NOMO-1 (cell line): ENCODE measurements at regions not wholly inside any gene's neighbourhood (a gene's known extent, or its start where the extent isn't known, plus 50 kb on each side); places are given as distances from the start of the nearest gene placed in this dataset.
"Not testable (repeated sequence)": the region's sequence is repeated elsewhere in the genome, so short reads cannot be mapped to it uniquely, and the experiment has no call there.

Experiments
- DNase-seq, 2 experiments: peaks; one replicate each; lab custom pipeline; 2025; ENCODE audit not compliant: unreplicated experiment in 2 of 2; lab: John Stamatoyannopoulos, UW

DNA sequence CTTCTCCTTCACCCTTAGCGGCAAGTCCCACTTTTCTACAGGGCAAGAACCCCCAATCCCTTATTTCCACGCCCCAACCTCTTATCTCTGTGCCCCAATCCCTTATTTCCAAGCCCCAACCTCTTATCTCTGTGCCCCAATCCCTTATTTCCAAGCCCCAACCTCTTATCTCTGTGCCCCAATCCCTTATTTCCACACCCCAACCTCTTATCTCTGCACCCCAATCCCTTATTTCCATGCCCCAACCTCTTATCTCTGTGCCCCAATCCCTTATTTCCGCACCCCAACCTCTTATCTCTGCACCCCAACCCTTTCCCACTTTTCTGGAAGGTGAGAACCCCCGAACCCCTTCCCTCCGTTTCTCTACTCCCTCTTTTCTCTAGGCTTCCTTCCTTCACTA, 116.1 kb upstream of the GJE1 start:
- DNase-seq, result not testable (repeated sequence)

DNA sequence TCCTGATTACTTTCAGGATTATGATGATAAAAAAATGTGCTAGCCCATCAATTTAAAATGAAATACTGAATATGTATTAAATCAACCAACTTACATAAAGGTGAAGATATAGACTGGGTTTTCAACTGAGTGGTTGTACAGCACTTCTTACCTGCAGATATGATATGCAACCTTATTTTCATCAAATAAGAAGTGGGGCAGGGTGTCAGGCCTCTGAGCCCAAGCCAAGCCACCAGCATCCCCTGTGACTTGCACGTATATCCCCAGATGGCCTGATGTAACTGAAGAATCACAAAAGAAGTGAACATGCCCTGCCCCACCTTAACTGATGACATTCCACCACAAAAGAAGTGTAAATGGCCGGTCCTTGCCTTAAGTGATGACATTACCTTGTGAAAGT, 117.3 kb upstream of the GJE1 start:
- DNase-seq, result not testable (repeated sequence)

DNA sequence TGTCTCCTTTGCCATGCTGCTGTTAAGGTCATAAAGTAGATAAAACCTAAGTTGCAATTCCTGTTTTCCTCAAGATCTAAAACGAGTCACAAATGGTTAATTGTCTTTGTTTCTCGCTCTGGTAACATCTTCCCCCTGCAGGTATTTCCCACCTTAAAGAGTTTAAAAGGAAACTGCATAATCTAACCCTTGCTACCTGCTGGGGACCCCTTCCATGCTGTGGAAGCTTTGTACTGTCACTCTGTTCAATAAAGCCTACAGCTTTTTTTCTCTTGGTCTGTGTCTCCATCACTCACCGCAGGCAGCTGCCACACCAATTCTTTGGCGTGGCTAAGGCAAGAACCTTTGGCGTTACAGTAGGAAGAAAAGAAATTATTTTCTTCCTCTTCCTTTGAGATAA, 117.7 kb upstream of the GJE1 start:
- no peak for DNase-seq

DNA sequence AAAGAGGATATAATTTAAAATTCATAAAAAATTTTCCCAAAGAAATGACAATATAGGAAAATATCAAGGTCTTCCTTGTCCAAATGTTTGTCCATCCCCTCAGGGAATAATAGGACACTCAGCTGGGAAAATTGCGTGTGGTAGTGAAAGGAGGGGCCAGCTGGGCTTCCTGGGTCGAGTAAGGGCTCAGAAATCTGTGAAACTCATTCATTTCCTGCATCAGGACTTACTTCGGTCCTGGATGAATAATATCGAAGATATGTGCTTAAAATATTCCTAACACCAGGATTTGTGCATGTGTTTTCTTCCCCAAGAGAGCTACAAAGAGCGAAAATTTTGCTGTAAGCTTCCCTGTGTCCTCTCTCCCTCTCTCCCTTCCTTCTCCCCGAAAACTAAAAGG, 118.2 kb upstream of the GJE1 start:
- DNase-seq, result no peak

DNA sequence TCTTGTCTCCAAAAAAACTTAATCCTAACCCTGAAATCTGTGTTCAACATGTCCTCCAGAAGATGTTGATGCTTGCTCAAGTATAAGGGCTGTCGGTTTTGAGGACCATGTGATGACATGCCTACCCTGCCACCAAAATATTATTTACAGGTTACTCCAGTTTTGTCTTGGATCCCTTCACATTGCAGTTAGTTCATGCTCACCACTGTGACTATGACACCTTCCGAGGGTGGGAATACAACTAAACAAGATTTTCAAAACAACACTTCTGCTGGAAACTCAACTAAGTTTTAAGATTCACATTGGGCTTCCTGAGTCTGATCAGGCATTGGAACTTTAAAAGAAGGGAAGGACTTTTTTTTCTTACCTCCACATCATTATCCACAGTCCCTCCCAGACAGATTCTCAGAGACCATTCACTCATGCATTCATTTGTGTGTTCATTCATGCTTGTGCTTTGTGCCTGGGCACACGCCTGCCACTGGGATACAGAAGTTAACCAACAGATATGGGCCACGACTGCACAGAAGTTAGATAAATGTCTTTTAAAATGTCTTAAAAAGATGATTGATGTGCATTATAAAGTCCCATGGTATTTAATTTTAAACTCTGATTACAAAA, 118.7 kb upstream of the GJE1 start:
- no peak for DNase-seq

DNA sequence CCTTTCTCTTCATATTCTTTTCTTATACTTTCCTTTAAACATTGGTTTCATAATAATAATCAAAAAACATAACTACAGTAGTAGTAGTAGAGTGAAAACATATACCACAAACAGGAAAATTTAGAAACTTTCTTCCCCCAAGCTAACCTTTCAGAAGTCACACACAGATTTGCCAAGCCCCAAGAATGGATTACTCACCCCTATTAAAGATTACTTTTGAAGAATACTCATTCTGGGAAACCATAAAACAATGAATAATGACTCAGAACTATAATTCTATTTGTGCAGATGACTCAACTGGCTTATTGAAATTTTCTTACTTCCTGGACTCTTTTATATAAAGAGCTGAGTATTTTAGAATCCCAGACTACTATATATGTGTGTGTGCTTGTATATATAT, 119.4 kb upstream of the GJE1 start:
- no peak for DNase-seq

DNA sequence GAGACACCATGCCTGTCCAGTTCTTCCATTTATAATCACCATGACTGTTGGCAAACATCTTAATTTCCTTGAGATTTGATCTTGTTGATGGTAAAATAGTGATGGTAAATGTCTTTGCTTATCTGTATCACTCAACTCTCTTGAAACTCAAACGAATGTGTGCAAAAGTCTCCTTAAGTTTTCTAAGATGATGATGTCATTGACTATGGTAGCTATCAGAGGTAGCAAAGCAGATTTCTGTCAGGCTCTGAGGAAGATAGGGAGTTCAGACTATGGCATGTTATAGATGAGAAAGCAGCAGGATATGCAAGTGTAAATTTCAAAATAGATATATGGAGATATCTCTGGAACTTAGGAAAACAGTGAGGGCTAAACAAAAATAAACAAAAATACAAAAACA, 121.0 kb upstream of the GJE1 start:
- DNase-seq, result no peak

DNA sequence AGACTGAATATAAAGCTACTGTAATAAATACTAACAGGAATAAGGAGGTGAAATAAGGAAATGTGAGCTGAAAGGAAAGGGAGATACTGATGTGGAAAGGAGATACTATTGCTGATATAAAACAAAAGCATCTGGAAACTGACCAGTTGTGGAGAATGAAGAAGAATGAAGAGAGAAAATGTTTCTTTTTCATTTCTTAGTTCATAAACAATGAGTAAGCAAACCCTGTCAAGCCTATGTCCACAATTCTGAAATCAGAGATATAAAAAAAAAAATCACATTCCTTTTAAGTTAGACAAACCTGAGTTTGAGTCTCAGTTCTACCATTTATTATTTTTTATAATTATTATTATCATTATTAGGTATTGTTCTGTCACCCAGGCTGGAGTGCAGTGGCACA, 121.6 kb upstream of the GJE1 start:
- no peak for DNase-seq

DNA sequence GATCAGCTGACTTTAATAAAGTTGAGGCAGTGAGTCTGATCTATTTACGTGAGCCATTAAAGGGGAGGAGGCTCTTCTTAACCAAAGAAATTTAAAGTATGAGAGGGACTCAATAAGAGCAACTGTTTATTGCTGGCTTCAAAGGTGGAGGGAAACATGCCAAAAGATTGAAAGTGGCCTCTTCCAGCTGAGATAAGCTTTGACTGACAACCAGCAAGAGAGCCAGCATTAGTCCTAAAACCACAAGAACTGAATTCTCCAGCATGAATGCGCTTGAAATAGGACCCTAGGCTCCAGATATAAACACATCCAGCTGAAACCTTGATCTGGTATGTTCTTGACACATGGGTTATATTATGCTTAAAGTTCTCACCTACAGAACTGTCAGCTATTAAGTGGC, 123.1 kb upstream of the GJE1 start:
- no peak for DNase-seq

DNA sequence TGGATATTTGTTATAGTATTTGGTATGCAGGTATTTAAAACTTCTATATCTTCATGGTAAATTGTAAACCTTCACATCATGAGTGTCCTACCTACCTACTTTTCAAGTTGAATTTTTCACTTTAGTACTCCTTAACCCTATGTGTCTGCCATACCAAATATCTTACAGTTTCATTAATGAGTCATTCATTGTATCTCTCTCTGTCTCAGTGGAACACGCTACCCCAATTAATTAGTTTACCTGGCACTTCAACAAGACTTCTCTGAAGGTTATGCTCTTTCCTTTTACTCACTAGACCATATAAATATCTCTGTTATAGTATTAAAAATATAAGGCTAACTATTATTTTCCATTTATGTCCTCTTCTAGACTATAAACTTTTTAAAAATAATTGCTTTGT, 123.9 kb upstream of the GJE1 start:
- no peak for DNase-seq

DNA sequence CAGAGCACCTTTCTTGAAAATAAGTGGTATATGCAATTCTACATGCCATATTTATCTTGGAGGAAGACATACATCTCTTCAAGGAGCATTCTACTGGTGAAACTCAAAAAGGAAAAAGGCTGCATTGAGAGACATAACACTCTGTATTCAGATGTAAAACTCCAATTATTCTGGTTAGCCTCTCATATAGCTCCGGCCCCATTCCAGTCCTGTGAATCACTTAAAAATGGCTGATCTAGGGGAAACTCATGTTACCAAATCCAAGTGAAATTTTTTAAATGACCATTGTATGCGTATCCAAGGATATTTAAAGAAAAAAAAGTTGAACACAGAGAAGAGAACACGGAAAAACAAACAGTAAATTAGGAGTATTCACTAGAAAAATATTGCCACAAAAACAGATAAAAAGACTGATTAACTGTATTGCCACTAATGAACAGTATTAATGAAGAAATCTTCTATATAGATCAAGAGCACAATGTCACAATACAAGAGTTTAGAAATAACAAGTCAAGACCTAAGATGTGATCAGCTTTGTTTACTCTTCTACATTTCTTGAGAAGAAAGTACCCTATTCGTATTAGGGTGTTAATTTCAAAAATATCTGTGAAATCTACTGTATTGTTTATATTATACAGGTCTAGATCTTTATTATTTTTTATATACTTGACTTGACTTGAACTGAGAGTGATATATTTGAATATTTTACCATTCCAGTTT, 124.5 kb upstream of the GJE1 start:
- no peak for DNase-seq

DNA sequence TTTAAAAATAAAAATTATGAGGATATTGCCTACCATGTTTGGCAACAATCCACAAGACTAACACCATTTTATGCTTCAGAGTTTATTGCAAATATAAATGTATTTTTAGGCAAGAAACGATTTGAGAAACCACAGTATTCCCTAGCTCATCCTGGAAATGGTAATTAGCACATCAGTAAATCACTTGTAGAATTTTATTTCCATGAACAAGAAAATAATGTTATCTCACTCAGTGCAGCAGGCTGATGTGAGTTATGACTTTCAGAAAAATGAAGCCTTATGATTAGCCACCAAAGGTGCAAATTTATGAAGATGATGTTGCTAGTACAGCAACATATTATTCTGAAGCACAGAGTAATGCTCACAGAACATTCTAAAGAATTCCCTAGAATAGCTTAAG, 127.7 kb upstream of the GJE1 start:
- DNase-seq, result no peak

DNA sequence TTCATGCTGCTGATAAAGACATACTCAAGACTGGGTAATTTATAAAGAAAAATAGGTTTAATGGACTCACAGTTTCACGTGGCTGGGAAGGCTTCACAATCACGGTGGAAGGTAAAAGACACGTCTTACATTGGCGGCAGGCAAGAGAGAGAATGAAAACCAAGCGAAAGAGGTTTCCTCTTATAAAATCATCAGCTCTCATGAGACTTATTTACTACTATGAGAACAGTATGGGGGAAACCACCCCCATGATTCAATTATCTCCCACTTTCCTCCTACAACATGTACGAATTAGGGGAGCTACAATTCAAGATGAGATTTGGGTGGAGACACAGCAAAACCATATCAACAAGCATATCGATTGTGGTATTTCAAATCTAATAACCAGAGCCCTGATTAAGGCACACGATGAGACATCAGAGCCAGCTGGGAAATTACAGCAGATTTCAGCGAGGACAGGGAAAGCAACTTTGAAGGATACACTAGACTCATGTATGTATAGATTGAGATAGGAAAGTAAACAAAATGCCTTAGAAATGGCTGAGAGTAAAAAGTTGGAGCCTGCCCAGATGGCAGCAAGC, 129.8 kb upstream of the GJE1 start:
- no peak for DNase-seq

DNA sequence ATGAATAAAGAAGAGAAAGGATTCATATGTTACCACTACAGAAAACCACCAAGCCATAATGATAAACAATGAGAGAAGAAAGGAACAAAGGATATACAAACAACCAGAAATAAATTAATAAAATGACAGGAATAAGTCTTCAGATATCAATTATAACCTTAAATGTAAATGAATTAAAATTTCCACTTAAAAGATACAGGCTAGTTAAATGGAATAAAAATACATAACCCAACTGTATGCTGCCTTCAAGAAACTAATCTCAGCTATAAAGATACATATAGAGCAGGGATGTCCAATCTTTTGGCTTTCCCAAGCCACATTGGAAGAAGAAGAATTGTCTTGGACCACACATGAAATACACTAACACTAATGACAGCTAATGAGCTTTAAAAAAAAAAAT, 135.9 kb upstream of the GJE1 start:
- no peak for DNase-seq

DNA sequence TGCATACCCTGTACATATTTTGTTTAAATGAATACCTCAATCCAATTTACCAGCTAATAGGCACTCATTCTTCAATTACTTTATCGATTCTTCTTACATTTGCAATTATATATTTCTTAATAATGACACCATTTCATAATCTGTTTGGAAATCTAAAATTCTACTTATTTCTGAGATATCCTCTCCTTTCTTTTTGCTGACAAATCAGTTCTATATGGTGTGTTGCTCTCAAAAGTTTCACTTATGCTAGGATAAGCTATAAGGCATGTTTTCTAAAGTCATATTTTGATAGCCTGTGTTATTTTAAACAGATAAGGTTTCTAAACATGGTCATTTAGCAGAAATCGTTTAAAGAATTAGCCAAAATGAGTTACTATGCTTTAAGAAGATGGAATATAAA, 140.6 kb upstream of the GJE1 start:
- DNase-seq, result no peak

DNA sequence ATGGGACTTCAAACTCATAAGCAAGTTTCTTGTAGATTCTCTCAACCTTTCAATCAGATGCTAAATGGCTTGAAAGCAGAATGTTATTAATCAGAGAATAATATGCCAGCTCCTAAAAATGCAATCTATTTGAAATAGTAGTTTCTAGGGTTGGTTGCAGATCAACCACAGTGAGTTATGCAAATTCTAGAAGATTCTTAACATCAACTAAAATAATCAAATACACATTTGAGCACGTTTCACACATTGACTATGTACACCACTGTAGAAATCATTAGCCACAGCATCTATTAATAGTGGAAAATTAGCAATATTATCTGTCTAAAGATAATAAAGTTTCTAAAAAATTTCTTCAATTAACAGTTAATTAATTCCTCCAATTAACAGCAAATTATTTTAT, 141.9 kb upstream of the GJE1 start:
- no peak for DNase-seq

DNA sequence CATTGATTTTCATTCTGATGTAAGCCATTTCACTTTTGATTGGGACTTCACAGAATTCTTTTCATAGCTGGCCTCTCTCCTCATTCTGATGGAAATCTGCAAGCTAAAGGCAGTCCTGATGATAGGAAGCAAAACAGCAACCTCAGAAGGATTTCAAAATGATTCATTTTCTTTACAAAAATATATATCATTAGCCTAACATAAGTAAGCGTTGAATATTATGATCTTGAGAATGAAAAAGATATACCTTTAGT, 143.1 kb upstream of the GJE1 start:
- no peak for DNase-seq

DNA sequence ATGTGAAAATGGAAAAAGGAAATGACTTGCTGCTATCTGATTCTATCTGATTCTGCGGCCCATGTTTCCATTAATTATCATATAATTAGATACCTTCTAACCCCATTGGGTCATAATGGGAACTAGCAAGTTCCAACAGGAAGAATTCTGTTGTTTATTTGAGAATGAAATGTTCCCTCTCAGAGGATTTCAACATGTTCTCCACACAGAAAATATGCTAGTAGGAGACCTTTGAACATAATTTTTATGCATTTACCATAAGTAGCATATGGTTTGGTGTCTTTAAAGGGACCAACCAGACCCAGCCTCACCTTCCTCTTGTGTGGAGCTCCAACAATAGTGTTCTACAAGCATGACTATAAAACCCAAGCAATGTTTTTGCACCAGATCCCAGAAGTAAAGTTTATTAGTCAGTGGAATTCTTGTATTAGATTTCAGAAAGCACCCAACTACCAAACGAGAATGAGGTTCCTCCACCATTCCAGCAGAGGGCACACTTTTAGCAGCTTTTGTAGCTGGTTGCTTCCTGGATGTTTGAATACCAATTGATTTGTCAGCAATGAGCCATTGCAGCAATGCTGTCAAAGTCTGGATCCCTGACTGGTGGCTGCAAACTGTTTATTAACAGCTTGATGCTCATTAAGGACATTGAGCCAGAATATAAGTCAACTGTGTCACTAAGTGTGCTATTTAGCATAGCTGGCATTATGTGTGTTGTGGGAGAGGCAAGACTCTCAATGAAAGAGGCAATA, 143.6 kb upstream of the GJE1 start:
- DNase-seq, result peak in 1 of 2 experiments; percentile 32

DNA sequence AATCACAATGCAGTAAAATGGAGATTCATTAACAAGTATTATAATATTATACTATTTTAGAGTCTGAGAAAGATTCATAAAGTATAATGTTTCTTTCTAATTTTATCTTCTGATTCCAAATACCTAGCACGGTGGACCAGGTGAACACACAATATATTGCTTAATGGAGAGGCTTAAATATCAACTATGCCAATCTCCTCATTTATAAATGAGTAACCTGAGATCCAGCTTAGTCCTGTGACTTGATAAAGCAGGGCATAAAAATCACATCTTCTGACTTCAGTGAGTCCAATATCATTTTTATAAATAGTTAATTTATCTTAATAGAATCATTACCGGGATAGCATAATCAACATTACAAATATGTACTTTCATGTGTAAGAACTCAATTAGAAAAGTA, 144.4 kb upstream of the GJE1 start:
- no peak for DNase-seq

DNA sequence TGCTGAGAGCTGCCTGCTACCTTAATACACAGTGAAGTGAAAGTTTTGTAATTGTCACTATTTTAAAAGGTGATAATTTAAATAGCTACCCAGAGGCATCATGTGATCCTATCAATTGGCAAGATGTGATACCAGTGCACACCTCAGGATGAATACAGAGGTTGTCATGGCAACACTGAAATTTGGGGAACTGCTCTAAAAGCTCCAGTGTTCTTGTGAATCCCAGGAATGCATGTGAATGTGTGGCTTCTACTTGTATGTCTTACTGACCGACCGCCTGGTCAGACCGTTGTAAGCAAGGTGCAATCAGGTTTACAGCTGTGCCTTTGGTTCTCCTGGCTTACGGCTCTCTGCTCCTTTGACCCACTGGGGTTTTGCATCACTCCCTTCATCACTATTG, 146.3 kb upstream of the GJE1 start:
- DNase-seq, result no peak

DNA sequence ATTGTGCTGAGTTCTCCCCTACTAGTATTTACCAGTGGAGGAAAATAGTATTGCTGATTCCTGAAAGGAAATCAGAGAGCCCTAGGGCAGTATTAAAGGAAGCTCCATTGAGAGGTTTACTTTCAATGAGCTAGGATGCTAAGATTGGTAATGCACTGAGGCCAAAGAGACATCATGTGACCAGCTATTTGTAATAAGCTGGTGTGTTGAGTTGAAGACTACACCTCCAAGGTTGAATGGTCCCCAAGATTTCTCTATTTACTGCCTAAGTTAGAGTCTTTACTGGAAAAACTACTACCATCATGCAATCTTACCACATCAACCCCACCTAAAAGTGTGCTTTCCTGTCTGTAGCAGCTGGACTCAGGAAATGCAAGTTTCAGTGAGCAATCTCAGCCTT, 151.5 kb upstream of the GJE1 start:
- no peak for DNase-seq

DNA sequence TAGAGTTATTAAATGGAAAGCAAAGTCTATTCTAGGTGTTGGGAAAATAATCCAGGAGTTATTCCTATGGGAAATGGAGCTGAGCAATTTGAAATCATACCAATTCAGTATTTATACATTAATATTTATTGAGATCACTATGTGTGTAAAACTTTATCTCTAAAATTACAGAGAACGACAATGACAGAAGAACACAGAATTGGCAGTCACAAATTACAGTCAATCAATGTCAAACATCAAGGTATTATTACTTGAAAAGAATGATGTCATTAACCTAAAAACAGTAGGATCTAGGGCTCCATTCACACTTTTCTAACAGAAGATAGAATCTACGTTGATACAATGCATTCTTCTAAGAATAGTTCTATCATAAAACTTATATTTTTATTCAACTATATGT, 154.9 kb upstream of the GJE1 start:
- no peak for DNase-seq
